GM13977 (cell line): ENCODE measurements at regions not wholly inside any gene's neighbourhood (a gene's known extent, or its start where the extent isn't known, plus 50 kb on each side); places are given as distances from the start of the nearest gene placed in this dataset.

ENCODE experiments used
- DNase-seq: peaks from one replicate; pipeline ENCODE4 v3.0.0; 2012; ENCODE audit warnings: low spot score
- CTCF ChIP-seq: IDR thresholded peaks from 2 replicates; pipeline ENCODE4 v1.5.1; 2012; ENCODE audit warnings: mild to moderate bottlenecking, control low read depth; ENCODE audit not compliant: insufficient read depth; ENCODE audit errors: extremely low read depth, missing control alignments
- in situ Hi-C: fragments of 300-500 bp; cut with MboI; formaldehyde crosslinking; loops from one replicate; pipeline ENCODE4 v1.12.0; 2022; ENCODE audit warnings: low sequenced_read_pairs, low pct_unique_long_range_greater_than_20kb, mixed read lengths, inconsistent platforms; ENCODE audit not compliant: unreplicated experiment

GRCh38 chr4:180197471-180197870 is 2045.7 kb upstream of the TENM3 start:
- in situ Hi-C loops = no loop called here
- no peak for DNase-seq
- TF ChIP-seq CTCF = no peak

- TF ChIP-seq CTCF = no peak
- DNase-seq = peak; percentile 24
These were observed 2039.9 kb upstream of the TENM3 start for GRCh38 chr4:180203349-180203748.

GRCh38 chr4:180205276-180205675 is 2037.9 kb upstream of the TENM3 start:
- in situ Hi-C loops = no loop called here
- no peak for DNase-seq
- TF ChIP-seq CTCF = no peak

More at GRCh38 chr4:180203349-180203748, 2039.9 kb upstream of the TENM3 start:
- in situ Hi-C loops = no loop called here

DNA sequence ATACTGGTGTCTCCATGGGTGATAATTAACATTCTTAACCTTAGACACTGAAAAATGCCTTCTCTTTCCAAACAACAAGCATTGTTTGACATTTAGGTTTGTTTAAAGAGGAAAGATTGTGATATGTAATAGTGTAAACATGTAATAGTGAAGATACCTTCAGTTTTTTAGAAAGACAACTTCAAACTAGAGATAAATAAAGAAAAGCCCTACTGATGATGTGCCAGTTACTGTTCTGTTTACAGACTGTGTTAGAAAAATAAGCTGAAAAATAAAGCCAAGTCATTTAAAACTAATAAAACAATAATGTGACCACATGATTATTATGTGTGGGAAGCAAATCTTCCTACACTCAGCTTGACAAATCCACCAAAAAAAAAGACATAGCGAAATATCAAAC is 2035.3 kb upstream of the TENM3 start:
- no peak for TF ChIP-seq CTCF
- no peak for DNase-seq
- in situ Hi-C loops = no loop called here

GRCh38 chr4:180217070-180217469 is 2026.1 kb upstream of the TENM3 start:
- in situ Hi-C loops = no loop called here
- TF ChIP-seq CTCF = no peak
- no peak for DNase-seq

DNA sequence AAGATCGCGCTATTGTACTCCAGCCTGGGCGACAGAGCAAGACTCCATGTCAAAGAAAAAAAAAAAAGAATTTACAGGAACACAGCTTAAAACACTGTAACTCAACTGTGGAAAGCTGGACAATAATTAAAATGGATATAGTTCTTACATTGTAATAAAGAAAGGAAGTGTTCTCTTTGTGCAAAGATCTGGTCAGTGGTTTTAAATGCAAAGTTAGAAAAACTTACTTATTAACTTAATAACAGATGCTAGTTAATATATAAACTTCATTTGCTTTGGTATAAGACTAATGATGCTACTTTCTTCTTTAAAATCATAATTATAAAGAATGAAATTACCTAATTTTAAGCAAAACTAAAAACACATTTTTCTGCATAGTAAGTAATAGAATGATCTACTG is 2024.1 kb upstream of the TENM3 start:
- no peak for DNase-seq
- in situ Hi-C loops = no loop called here
- TF ChIP-seq CTCF = no peak

DNA sequence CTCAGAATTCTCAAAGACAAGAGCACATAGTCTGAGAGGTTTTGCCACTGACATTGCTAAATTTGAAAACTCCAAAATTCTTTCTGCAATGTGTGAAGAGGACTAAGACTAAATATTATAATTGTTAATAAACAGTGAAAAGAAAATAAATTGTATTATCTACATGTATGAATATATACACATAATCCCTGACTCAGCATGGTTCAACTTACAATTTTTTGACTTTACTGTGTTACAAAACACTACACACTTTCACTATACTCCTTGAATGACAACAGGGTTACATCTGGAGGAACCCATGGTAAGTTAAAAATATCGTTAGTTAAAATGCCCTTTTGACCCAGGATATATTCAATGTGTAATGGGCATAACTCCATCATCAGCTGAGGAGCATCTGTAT is 2017.2 kb upstream of the TENM3 start:
- in situ Hi-C loops = no loop called here
- no peak for DNase-seq
- TF ChIP-seq CTCF = no peak
